ENCODE measurements at regions not wholly inside any gene's neighbourhood (a gene's known extent, or its start where the extent isn't known, plus 50 kb on each side); places are given as distances from the start of the nearest gene placed in this dataset.

DNA sequence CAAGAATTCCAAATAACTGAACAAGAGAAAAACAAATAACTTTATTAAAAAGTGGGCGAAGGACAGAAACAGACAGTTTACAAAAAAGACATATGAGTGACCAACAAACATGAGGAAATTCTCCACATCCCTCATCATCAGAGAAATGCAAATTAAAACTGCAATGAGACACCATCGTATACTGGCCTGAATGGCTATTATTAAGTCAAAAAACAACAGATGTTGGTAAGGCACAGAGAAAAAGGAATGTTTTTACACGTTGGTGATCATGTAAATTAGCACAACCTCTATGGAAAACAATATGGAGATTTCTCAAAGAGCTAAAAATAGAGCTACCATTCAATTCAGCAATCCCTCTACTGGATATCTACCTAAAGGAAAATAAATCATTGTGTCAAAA lies 1260.4 kb upstream of the ALCAM start:
- ATAC-seq (no peak), DNase-seq (ENCODE audit: low read depth, low spot score) (no peak)
- no peaks in the 10 kb centered on the region for H3K27me3 ChIP-seq (ENCODE audit: control insufficient read depth, insufficient read depth, low read length)
- in situ Hi-C loops (cut with HindIII; ENCODE audit: low pct_unique_long_range_greater_than_20kb, low sequenced_read_pairs) (no loop called here), intact Hi-C loops (cut with micrococcal nuclease; ENCODE audit: unreplicated experiment) (no loop called here)
- no peaks in the 10 kb centered on the region for H3K9me3 ChIP-seq (ENCODE audit: control insufficient read depth, insufficient read depth, low read depth, low read length)
- no peak overlapping the region for H3K4me3 ChIP-seq (ENCODE audit: low read depth in 2 of 2, low read length in 2 of 2)
- no TSS peak for BruUV-seq (replicated peaks)
- no peak overlapping the region for H3K27ac ChIP-seq (ENCODE audit: low read length)
- CTCF ChIA-PET = no interaction called here
- POLR2A ChIA-PET = no interaction called here
- no peaks in the 10 kb centered on the region for H3K36me3 ChIP-seq (ENCODE audit: control insufficient read depth, insufficient read depth, low read length)
- TF ChIP-seq, protein P1, sequence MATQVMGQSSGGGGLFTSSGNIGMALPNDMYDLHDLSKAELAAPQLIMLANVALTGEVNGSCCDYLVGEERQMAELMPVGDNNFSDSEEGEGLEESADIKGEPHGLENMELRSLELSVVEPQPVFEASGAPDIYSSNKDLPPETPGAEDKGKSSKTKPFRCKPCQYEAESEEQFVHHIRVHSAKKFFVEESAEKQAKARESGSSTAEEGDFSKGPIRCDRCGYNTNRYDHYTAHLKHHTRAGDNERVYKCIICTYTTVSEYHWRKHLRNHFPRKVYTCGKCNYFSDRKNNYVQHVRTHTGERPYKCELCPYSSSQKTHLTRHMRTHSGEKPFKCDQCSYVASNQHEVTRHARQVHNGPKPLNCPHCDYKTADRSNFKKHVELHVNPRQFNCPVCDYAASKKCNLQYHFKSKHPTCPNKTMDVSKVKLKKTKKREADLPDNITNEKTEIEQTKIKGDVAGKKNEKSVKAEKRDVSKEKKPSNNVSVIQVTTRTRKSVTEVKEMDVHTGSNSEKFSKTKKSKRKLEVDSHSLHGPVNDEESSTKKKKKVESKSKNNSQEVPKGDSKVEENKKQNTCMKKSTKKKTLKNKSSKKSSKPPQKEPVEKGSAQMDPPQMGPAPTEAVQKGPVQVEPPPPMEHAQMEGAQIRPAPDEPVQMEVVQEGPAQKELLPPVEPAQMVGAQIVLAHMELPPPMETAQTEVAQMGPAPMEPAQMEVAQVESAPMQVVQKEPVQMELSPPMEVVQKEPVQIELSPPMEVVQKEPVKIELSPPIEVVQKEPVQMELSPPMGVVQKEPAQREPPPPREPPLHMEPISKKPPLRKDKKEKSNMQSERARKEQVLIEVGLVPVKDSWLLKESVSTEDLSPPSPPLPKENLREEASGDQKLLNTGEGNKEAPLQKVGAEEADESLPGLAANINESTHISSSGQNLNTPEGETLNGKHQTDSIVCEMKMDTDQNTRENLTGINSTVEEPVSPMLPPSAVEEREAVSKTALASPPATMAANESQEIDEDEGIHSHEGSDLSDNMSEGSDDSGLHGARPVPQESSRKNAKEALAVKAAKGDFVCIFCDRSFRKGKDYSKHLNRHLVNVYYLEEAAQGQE (IDR thresholded peaks at IDR 0.05; ENCODE audit: insufficient read depth in 1 of 2, low read depth in 2 of 2, low read length in 1 of 2) = no peak
- TF ChIP-seq POLR2AphosphoS5 (IDR thresholded peaks at IDR 0.05; ENCODE audit: low read depth, low read length) = no peak
- H3K4me1 ChIP-seq (ENCODE audit: control insufficient read depth, insufficient read depth, low read length) = no peaks in the 10 kb centered on the region

DNA sequence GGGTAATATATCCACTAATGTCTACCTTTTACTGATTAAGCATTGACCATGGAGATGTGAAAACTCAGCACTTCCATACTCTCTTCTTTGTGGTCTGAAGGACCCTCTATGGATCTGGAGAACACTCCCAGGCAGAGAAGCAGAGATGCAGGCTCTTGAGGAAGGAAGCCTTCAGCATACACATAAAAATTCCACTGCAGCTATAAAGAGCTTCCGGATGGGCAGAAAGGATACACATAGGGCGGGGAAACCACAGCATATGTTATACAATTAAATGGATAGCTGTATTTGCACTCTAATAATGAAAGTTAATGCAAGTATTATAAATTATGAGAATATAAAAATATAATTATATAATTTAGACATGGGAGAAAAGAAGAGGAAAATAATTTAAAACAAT lies 1258.2 kb upstream of the ALCAM start:
- Histone ChIP-seq H3K4me3 (ENCODE audit: low read depth in 2 of 2, low read length in 2 of 2) (no peak overlapping the region), H3K27me3 (ENCODE audit: control insufficient read depth, insufficient read depth, low read length) (no peaks in the 10 kb centered on the region), H3K4me1 (ENCODE audit: control insufficient read depth, insufficient read depth, low read length) (no peaks in the 10 kb centered on the region), H3K36me3 (ENCODE audit: control insufficient read depth, insufficient read depth, low read length) (no peaks in the 10 kb centered on the region), H3K27ac (ENCODE audit: low read length) (no peak overlapping the region), H3K9me3 (ENCODE audit: control insufficient read depth, insufficient read depth, low read depth, low read length) (no peaks in the 10 kb centered on the region)
- POLR2A ChIA-PET = no interaction called here
- TF ChIP-seq, protein P2, sequence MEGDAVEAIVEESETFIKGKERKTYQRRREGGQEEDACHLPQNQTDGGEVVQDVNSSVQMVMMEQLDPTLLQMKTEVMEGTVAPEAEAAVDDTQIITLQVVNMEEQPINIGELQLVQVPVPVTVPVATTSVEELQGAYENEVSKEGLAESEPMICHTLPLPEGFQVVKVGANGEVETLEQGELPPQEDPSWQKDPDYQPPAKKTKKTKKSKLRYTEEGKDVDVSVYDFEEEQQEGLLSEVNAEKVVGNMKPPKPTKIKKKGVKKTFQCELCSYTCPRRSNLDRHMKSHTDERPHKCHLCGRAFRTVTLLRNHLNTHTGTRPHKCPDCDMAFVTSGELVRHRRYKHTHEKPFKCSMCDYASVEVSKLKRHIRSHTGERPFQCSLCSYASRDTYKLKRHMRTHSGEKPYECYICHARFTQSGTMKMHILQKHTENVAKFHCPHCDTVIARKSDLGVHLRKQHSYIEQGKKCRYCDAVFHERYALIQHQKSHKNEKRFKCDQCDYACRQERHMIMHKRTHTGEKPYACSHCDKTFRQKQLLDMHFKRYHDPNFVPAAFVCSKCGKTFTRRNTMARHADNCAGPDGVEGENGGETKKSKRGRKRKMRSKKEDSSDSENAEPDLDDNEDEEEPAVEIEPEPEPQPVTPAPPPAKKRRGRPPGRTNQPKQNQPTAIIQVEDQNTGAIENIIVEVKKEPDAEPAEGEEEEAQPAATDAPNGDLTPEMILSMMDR (IDR thresholded peaks at IDR 0.05) = no peak
- TF ChIP-seq SIN3A (IDR thresholded peaks at IDR 0.05; ENCODE audit: borderline replicate concordance, insufficient read depth, low read depth, low read length) (no peak), TCF7L2 (IDR thresholded peaks at IDR 0.05; ENCODE audit: low read depth, low read length) (no peak), POLR2AphosphoS5 (IDR thresholded peaks at IDR 0.05; ENCODE audit: low read depth, low read length) (no peak)
- TF ChIP-seq, protein P1 (IDR thresholded peaks at IDR 0.05; ENCODE audit: insufficient read depth in 1 of 2, low read depth in 2 of 2, low read length in 1 of 2) = no peak
- no peak for ATAC-seq
- in situ Hi-C loops (cut with HindIII; ENCODE audit: low pct_unique_long_range_greater_than_20kb, low sequenced_read_pairs) (no loop called here), intact Hi-C loops (cut with micrococcal nuclease; ENCODE audit: unreplicated experiment) (no loop called here)
- CTCF ChIA-PET = no interaction called here
- no peak for DNase-seq (ENCODE audit: low read depth, low spot score)
- no TSS peak for BruUV-seq (replicated peaks)
